Uterus (tissue), 2 donors: ENCODE measurements at regions not wholly inside any gene's neighbourhood (a gene's known extent, or its start where the extent isn't known, plus 50 kb on each side); places are given as distances from the start of the nearest gene placed in this dataset.

ENCODE experiments used
- CTCF ChIP-seq, 4 experiments: fragments of 200-600 bp in 2 of 4; fragments of 450-650 bp in 2 of 4; sonication (generic) in 2 of 4; IDR thresholded peaks; one replicate each; pipeline ENCODE4 v1.5.1; 2016 to 2019; ENCODE audit warnings: antibody characterized with exemption in 4 of 4, mild to moderate bottlenecking in 2 of 4, moderate library complexity in 1 of 4
- POLR2A ChIP-seq, 2 donors: fragments of 450-650 bp; IDR thresholded peaks; one replicate each; pipeline ENCODE4 v1.6.1; 2016; ENCODE audit warnings: antibody characterized with exemption in 2 of 2, mild to moderate bottlenecking in 1 of 2, moderate library complexity in 1 of 2

DNA sequence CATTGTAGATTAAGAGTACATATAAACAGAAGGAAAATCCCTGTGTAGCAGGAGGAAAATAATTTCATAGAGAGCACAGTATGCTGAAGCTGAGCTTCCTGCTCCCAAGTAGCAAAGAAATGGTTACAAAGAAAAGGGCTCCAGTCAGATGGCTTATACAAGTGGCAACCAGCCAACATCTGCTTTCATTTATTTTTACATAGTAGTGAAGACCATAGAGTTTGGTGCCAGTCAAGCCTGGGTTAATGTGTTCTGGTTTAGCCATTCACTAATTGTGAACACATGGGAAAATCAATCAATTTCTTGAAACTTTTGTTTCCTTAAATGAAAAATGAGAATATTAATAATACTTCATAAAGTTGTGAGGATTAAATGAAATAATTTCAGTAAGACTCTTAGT lies 111.3 kb upstream of the ELOVL6 start:
- TF ChIP-seq CTCF (IDR thresholded peaks at IDR 0.05) (no peak), POLR2A (IDR thresholded peaks at IDR 0.05) (no peak)
